ENCODE measurements at regions not wholly inside any gene's neighbourhood (a gene's known extent, or its start where the extent isn't known, plus 50 kb on each side); places are given as distances from the start of the nearest gene placed in this dataset.

DNA sequence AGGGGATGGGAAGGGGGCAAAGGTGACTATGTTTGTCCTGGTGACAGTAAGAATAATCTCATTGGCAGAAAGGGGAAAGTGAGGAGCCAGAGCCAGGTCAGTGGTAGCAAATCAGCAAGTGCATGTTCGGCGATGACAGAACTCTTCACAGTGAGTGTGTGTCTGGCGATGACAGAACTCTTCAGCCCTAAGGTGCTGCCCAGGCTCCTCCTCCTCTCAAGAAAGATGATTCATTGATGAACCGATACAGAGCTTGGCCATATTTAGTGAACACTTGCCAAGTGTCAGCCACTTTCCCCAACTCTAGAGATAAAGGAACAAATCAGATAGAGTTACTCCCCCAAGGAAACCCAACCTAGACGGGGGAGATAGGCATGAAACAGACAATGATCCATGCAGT lies 199.3 kb upstream of the UBL3 start:
- no peak overlapping the region for H3K4me3 ChIP-seq (ENCODE audit: low read depth, low read length)
- TF ChIP-seq, protein P1, sequence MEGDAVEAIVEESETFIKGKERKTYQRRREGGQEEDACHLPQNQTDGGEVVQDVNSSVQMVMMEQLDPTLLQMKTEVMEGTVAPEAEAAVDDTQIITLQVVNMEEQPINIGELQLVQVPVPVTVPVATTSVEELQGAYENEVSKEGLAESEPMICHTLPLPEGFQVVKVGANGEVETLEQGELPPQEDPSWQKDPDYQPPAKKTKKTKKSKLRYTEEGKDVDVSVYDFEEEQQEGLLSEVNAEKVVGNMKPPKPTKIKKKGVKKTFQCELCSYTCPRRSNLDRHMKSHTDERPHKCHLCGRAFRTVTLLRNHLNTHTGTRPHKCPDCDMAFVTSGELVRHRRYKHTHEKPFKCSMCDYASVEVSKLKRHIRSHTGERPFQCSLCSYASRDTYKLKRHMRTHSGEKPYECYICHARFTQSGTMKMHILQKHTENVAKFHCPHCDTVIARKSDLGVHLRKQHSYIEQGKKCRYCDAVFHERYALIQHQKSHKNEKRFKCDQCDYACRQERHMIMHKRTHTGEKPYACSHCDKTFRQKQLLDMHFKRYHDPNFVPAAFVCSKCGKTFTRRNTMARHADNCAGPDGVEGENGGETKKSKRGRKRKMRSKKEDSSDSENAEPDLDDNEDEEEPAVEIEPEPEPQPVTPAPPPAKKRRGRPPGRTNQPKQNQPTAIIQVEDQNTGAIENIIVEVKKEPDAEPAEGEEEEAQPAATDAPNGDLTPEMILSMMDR (IDR thresholded peaks at IDR 0.05; ENCODE audit: low read depth, low read length) = no peak

DNA sequence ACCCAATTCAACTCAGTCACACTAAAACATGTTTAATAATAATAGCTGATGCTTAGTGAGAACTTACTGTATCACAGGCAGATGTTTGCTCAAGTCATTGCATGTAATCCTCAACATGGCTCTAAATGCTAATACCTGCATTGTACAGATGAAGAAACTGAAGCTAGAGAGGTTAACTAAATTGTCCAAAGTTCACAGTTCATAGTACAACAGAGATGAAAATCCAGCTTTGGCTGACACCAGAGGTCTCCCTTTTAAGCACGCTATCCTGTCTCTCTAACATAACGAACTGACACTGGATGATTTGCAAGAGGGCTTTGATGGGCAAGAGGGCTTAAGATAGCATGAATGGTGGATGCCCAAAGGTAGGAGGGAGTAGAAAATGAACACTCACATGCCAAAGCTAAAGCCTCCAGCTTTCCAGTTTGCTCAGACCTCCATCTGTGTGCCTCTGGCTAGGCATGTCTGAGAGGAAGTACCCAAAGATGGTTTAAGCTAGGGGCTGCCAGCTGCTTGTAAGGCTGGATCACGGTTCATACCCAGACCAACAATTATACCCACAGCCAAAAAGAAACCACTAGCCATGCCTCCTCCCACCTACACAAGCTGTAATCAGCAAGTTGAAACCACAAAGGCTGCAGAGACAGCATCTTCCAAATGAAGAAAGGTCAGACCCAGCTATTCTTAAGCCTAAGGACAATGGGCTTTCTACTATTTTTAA lies 196.9 kb upstream of the UBL3 start:
- TF ChIP-seq, protein P1 (IDR thresholded peaks at IDR 0.05; ENCODE audit: low read depth, low read length) = no peak
- H3K4me3 ChIP-seq (ENCODE audit: low read depth, low read length) = no peak overlapping the region

DNA sequence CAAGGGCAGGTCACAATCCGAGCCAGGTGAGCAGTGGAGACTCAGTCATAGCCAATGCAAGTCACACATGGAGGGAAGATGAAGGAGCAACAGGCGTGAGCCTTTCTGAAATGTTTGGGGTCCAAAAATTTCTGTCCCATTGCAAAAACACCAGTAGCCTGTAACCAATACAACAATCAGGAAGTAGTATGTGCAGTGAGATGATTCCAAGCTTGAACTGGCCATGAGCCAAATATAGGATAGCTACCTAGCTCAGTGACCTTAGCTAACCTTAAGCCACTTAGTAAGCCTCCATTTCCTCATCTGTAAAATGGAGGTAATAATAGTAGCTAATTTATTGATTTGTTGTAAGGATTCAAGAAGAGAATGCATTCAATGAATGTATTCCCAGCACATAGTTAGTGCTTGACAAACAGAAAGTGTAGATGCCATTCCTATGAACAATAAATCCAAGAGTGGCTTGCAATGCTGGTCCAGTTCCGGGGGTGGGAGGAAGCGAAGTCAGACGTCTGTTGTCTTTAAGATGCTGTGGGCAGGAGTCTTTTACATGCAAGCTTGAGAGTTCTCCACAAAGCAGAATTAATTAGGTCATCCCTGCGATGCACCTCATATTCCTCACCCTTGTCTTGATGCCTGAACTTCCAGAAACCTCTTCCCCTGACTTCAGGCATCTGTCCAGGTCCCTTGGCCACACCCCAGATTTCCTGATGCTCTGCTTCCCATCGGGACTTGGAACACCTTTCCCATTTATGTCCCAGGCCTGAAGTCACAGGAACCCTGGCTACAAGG lies 195.7 kb upstream of the UBL3 start:
- no peak overlapping the region for H3K4me3 ChIP-seq (ENCODE audit: low read depth, low read length)
- TF ChIP-seq, protein P1 (IDR thresholded peaks at IDR 0.05; ENCODE audit: low read depth, low read length) = no peak

DNA sequence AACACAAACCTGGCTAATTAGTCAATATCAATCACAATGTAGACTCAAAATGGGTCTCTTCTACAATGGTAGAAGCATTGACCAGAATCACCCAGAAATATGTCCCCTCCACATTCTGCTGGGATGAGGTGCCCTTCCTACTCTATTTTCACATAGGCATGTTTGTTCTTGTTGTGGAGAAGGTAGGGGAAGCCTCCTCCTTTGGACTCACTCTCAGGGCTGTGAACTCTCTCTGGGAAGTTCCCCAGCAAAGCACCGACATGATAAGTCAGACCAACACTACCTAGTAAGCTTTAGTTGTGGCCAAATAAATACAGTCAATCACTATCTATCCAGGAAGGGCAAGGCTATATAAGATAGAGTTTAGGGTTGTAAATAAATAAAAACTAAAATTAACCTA lies 194.5 kb upstream of the UBL3 start:
- TF ChIP-seq, protein P1 (IDR thresholded peaks at IDR 0.05; ENCODE audit: low read depth, low read length) = no peak
- no peak overlapping the region for H3K4me3 ChIP-seq (ENCODE audit: low read depth, low read length)

DNA sequence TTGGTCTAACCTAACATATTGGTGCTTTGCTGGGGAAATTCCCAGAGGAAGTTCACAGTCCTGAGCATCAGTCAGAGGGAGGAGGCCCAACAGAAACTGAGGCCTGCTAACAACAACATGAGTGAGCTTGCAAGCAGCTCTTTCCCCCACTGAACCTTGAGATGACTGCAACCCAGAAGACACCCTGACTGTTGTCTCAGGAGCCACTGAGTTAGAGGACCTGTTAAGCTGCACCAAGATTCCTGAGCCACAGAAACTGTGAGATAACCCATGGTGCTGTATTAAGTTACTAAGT lies 193.2 kb upstream of the UBL3 start:
- no peak overlapping the region for H3K4me3 ChIP-seq (ENCODE audit: low read depth, low read length)
- TF ChIP-seq, protein P1 (IDR thresholded peaks at IDR 0.05; ENCODE audit: low read depth, low read length) = no peak

DNA sequence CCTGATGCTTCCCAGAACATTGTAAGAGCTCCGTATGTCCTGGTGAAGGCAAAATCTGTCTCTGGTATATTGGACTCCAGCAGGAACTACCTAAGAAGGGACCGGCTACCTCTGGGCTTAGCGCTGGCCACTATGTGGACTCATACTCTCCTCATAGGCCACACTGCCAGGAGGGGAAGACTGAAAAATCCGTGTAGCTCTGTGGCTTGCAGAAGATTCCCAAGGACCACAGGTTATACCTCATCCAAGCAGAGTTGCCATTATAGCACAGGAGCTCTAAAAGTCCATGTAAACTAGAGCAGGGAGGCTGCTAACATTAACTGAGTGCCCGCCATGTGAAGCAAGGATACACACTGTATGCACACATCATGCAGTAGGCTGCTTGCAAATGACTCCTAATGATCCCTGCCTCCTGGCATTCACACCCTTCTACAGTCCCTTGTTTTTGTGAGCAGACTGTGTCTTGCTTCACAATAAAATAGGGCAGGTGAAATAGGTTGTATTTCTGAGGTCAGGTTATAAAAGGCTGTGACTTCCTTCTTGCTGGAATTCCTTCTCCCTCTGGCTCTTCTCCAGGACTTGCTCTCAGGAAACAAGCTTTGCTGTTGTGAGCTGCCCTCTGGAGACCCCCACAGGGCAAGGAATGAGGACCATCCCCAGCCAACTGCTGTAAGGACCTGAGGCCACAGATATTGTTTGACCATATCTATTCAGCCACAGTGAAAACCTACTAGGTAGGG lies 192.6 kb upstream of the UBL3 start:
- TF ChIP-seq, protein P1 (IDR thresholded peaks at IDR 0.05; ENCODE audit: low read depth, low read length) = no peak
- H3K4me3 ChIP-seq (ENCODE audit: low read depth, low read length) = no peak overlapping the region

DNA sequence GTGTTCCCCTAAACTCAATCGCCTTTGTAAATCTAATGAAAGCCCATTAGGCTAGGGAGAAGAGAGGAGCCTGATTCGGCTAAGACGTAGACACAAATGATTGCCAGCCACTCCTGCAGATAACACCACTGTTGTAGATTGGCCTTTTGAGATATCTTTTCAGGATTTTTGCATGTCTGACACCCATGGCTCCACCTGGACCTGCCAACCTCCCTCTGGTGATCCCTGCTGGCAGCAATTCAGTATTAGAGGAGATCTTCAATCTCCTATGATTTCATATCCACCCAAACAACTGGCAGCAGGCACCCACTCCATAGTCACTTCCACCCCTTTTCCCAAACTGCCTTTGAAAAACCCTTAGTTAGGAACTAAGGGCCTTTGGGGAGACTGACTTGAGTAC lies 191.9 kb upstream of the UBL3 start:
- TF ChIP-seq, protein P1 (IDR thresholded peaks at IDR 0.05; ENCODE audit: low read depth, low read length) = no peak

More for the DNA sequence above, 191.9 kb upstream of the UBL3 start:
- no peak overlapping the region for H3K4me3 ChIP-seq (ENCODE audit: low read depth, low read length)
